ENCODE measurements at regions not wholly inside any gene's neighbourhood (a gene's known extent, or its start where the extent isn't known, plus 50 kb on each side); places are given as distances from the start of the nearest gene placed in this dataset.

DNA sequence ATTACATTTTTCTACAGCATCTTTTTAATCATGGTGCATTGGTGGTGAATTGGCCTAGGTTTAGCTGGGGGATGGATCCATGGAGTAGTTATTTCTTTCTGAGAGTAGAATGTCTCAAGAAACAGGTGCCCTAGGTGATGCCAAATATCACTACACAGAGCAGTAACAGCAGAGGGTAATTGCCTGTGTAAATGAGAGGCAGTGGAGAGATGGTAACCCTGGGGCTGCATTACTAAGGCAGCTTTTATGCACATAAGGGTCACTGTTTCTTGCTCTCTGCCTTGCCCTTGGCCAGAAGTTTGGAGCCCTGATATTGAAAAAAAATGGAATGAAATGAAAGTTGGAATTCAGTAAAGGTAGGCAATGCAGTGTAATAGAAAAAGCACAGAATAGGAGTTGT lies 604.0 kb downstream of the NOVA1 start:
- no peak overlapping the region for H3K9ac ChIP-seq (ENCODE audit: extremely low read depth, insufficient read length, low read length)
- H3K56ac ChIP-seq (ENCODE audit: insufficient read length, low read depth, low read length): no peak overlapping the region
- TF ChIP-seq, protein P1, sequence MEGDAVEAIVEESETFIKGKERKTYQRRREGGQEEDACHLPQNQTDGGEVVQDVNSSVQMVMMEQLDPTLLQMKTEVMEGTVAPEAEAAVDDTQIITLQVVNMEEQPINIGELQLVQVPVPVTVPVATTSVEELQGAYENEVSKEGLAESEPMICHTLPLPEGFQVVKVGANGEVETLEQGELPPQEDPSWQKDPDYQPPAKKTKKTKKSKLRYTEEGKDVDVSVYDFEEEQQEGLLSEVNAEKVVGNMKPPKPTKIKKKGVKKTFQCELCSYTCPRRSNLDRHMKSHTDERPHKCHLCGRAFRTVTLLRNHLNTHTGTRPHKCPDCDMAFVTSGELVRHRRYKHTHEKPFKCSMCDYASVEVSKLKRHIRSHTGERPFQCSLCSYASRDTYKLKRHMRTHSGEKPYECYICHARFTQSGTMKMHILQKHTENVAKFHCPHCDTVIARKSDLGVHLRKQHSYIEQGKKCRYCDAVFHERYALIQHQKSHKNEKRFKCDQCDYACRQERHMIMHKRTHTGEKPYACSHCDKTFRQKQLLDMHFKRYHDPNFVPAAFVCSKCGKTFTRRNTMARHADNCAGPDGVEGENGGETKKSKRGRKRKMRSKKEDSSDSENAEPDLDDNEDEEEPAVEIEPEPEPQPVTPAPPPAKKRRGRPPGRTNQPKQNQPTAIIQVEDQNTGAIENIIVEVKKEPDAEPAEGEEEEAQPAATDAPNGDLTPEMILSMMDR (conservative IDR thresholded peaks at IDR 0.05): no peak
- H3K27me3 ChIP-seq (ENCODE audit: insufficient read depth, low read length): no peaks in the 10 kb centered on the region
- no peak for DNase-seq
- no peak overlapping the region for H4K8ac ChIP-seq (replicated peaks; ENCODE audit: insufficient read length, low read depth, low read length)
- Mint-ChIP-seq H3K27me3 (ENCODE audit: low read depth) (no peaks in the 10 kb centered on the region), H3K27ac (no peak overlapping the region), H3K4me1 (peaks cover 4 to 6% of the 10 kb centered on the region in 2 experiments; a peak in 2 of 4 replicates), H3K4me3 (no peak overlapping the region), H3K36me3 (ENCODE audit: insufficient read depth in 1 of 3, low read depth in 3 of 3) (no peaks in the 10 kb centered on the region), H3K9me3 (no peaks in the 10 kb centered on the region)
- no peak overlapping the region for H4K5ac ChIP-seq (ENCODE audit: insufficient read length, low read depth, low read length)
- no peak overlapping the region for H3K14ac ChIP-seq (ENCODE audit: insufficient read depth, low read length)
- no peak overlapping the region for H3K4ac ChIP-seq (ENCODE audit: low read depth, low read length)
- H3K9me3 ChIP-seq (ENCODE audit: control insufficient read depth, low read depth, low read length): no peaks in the 10 kb centered on the region
- H3K4me1 ChIP-seq (ENCODE audit: insufficient read depth, low read length): no peaks in the 10 kb centered on the region
- H3K79me2 ChIP-seq (ENCODE audit: insufficient read depth, low read length): no peaks in the 10 kb centered on the region
- H3K18ac ChIP-seq (ENCODE audit: insufficient read length, low read depth, low read length): no peak overlapping the region
- H2BK15ac ChIP-seq (ENCODE audit: low read depth, low read length): no peak overlapping the region
- H2BK20ac ChIP-seq (ENCODE audit: low read depth, low read length, poor library complexity, severe bottlenecking): no peak overlapping the region
- no peaks in the 10 kb centered on the region for H3K79me1 ChIP-seq (ENCODE audit: insufficient read depth, low read depth, low read length, poor library complexity, severe bottlenecking)
- H3K23me2 ChIP-seq (ENCODE audit: insufficient read length, low read depth, low read length, poor library complexity, severe bottlenecking): no peaks in the 10 kb centered on the region
- H3T11ph ChIP-seq (ENCODE audit: low read length): no peak overlapping the region
- no peak overlapping the region for H2BK12ac ChIP-seq (ENCODE audit: insufficient read length, low read depth, low read length)
- no peak overlapping the region for H2BK5ac ChIP-seq (ENCODE audit: insufficient read length, low read length)
- no peak overlapping the region for H2AK5ac ChIP-seq (ENCODE audit: insufficient read length, low read length)
- H4K20me1 ChIP-seq (ENCODE audit: control insufficient read depth, insufficient read depth, insufficient read length): no peaks in the 10 kb centered on the region
- H3K23ac ChIP-seq (ENCODE audit: insufficient read length, low read depth, low read length): no peak overlapping the region
- H3K4me2 ChIP-seq (ENCODE audit: insufficient read depth, insufficient read length, low read length): no peak overlapping the region
- no peak overlapping the region for H2AFZ ChIP-seq (ENCODE audit: low read length)
- H3K27ac ChIP-seq (ENCODE audit: insufficient read length, low read depth, low read length): no peak overlapping the region
- H2BK120ac ChIP-seq (ENCODE audit: low read depth, low read length, poor library complexity, severe bottlenecking): no peak overlapping the region
- H4K91ac ChIP-seq (ENCODE audit: insufficient read length, low read depth, low read length): no peak overlapping the region

All from H9 (cell line).